B cell (primary cell): ENCODE measurements at regions not wholly inside any gene's neighbourhood (a gene's known extent, or its start where the extent isn't known, plus 50 kb on each side); places are given as distances from the start of the nearest gene placed in this dataset.

Experiments used
- EZH2 ChIP-seq: IDR thresholded peaks from 2 replicates; pipeline ENCODE4 v1.6.1; 2012; ENCODE audit warnings: borderline replicate concordance, low read depth, mild to moderate bottlenecking, moderate library complexity, low read length; ENCODE audit not compliant: insufficient read depth, poor library complexity, severe bottlenecking
- TF ChIP-seq, protein P1 (sequence below): fragments of 200-600 bp; IDR thresholded peaks from one replicate; pipeline ENCODE4 v1.8.0; 2022; ENCODE audit warnings: antibody characterized with exemption, mild to moderate bottlenecking

DNA sequence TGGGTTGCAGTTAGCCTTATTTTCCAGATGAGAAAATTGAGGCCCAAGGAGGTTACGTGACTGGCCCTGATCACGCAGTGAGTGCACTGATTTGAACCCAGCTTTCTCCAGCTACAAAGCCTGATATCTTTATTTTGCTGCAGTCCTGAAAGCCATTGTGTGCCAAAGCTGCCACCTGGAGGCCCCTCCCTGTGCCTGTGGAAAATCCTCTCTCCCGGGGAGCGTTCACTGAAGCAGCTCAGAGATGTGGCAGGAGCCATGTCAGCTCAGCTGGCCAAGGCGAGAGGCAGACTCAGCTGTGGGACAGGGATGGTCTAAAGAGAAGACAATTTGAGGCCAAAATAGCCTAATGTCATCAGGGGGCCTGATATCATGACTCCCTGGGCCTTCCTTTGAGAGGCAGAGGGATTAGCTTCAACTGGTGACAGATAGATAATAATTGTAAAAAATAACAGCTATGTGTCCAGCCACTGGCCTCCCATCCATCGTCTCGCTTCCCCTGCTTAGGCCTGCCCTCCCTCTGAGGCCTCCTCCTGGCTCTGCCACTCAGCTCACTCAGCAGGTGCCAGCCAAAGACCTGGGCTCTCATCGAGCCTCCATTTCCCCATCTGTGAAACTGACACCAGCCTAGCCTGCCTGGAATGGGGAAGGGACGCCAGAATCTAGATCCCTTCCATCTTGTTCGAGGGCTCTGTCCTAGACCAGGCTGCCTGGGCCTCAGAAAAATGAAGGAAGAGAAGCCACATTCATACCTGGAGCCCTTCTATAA is 74.3 kb upstream of the GGTA1 start:
- TF ChIP-seq, protein P1, sequence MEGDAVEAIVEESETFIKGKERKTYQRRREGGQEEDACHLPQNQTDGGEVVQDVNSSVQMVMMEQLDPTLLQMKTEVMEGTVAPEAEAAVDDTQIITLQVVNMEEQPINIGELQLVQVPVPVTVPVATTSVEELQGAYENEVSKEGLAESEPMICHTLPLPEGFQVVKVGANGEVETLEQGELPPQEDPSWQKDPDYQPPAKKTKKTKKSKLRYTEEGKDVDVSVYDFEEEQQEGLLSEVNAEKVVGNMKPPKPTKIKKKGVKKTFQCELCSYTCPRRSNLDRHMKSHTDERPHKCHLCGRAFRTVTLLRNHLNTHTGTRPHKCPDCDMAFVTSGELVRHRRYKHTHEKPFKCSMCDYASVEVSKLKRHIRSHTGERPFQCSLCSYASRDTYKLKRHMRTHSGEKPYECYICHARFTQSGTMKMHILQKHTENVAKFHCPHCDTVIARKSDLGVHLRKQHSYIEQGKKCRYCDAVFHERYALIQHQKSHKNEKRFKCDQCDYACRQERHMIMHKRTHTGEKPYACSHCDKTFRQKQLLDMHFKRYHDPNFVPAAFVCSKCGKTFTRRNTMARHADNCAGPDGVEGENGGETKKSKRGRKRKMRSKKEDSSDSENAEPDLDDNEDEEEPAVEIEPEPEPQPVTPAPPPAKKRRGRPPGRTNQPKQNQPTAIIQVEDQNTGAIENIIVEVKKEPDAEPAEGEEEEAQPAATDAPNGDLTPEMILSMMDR, result no peak
- no peak for TF ChIP-seq EZH2
